ENCODE measurements at regions not wholly inside any gene's neighbourhood (a gene's known extent, or its start where the extent isn't known, plus 50 kb on each side); places are given as distances from the start of the nearest gene placed in this dataset.

GRCh38 chr7:445563-446288, 73.9 kb downstream of the PDGFA start:
- no peaks in the 10 kb centered on the region for H3K79me2 ChIP-seq (ENCODE audit: insufficient read depth, low read length)
- peaks cover 2 to 13% of the 10 kb centered on the region in 2 experiments; a peak in 3 of 4 replicates for H3K4me1 Mint-ChIP-seq
- H4K8ac ChIP-seq (replicated peaks; ENCODE audit: insufficient read length, low read depth, low read length) = no peak overlapping the region
- no peak overlapping the region for H2AFZ ChIP-seq (ENCODE audit: low read length)
- H3K56ac ChIP-seq (ENCODE audit: insufficient read length, low read depth, low read length) = no peak overlapping the region
- H3K4me1 ChIP-seq (ENCODE audit: insufficient read depth, low read length) = no peaks in the 10 kb centered on the region; the same call in 1 of the 2 replicates
- no peak overlapping the region for H2BK15ac ChIP-seq (ENCODE audit: low read depth, low read length)
- no peaks in the 10 kb centered on the region for H3K27me3 ChIP-seq (ENCODE audit: insufficient read depth, low read length)
- no peaks in the 10 kb centered on the region for H3K23me2 ChIP-seq (ENCODE audit: insufficient read length, low read depth, low read length, poor library complexity, severe bottlenecking)
- no peaks in the 10 kb centered on the region for H3K79me1 ChIP-seq (ENCODE audit: insufficient read depth, low read depth, low read length, poor library complexity, severe bottlenecking)
- peak overlapping the region; percentile 55 for H2BK12ac ChIP-seq (ENCODE audit: insufficient read length, low read depth, low read length)
- H2BK20ac ChIP-seq (ENCODE audit: low read depth, low read length, poor library complexity, severe bottlenecking) = no peak overlapping the region
- DNase-seq = peak; percentile 36
- H4K20me1 ChIP-seq (ENCODE audit: control insufficient read depth, insufficient read depth, insufficient read length) = no peaks in the 10 kb centered on the region
- no peaks in the 10 kb centered on the region for H3K36me3 Mint-ChIP-seq (ENCODE audit: insufficient read depth in 1 of 3, low read depth in 3 of 3)
- H3K18ac ChIP-seq (ENCODE audit: insufficient read length, low read depth, low read length) = no peak overlapping the region
- H3K9ac ChIP-seq (ENCODE audit: extremely low read depth, insufficient read length, low read length) = no peak overlapping the region
- H2BK5ac ChIP-seq (ENCODE audit: insufficient read length, low read length) = no peak overlapping the region
- no peaks in the 10 kb centered on the region; a peak in 1 of 5 replicates for H3K9me3 Mint-ChIP-seq
- H3K4me3 Mint-ChIP-seq = no peak overlapping the region
- H3K23ac ChIP-seq (ENCODE audit: insufficient read length, low read depth, low read length) = no peak overlapping the region
- no peak overlapping the region for H3K4me2 ChIP-seq (ENCODE audit: insufficient read depth, insufficient read length, low read length)
- no peak overlapping the region for H4K5ac ChIP-seq (ENCODE audit: insufficient read length, low read depth, low read length)
- no CpG with 5 or more reads among the region's 14 CpGs for WGBS (ENCODE audit: extremely low coverage, insufficient read length, low lambda C conversion rate)
- no peak overlapping the region for H3K4ac ChIP-seq (ENCODE audit: low read depth, low read length)
- no peak overlapping the region for H2AK5ac ChIP-seq (ENCODE audit: insufficient read length, low read length)
- no peak overlapping the region for H3T11ph ChIP-seq (ENCODE audit: low read length)
- H3K27me3 Mint-ChIP-seq (ENCODE audit: low read depth) = peaks cover 15% of the 10 kb centered on the region
- H3K27ac ChIP-seq (ENCODE audit: insufficient read length, low read depth, low read length) = no peak overlapping the region
- no peak overlapping the region for H3K27ac Mint-ChIP-seq
- H3K9me3 ChIP-seq (ENCODE audit: control insufficient read depth, low read depth, low read length) = no peaks in the 10 kb centered on the region
- no peak overlapping the region for H2BK120ac ChIP-seq (ENCODE audit: low read depth, low read length, poor library complexity, severe bottlenecking)
- TF ChIP-seq CTCF (conservative IDR thresholded peaks at IDR 0.05) = no peak
- H4K91ac ChIP-seq (ENCODE audit: insufficient read length, low read depth, low read length) = no peak overlapping the region
- H3K14ac ChIP-seq (ENCODE audit: insufficient read depth, low read length) = peak overlapping the region; percentile 61
